Spleen (tissue), 7 donors: ENCODE measurements at regions not wholly inside any gene's neighbourhood (a gene's known extent, or its start where the extent isn't known, plus 50 kb on each side); places are given as distances from the start of the nearest gene placed in this dataset.

Experiments
- POLR2A ChIP-seq, 3 donors: fragments of 450-650 bp; IDR thresholded peaks; one replicate each; pipeline ENCODE4 v1.5.1; 2017; ENCODE audit warnings: antibody characterized with exemption in 3 of 3, mild to moderate bottlenecking in 1 of 3
- POLR2AphosphoS5 ChIP-seq, 3 donors: sonication (generic); formaldehyde crosslinking; IDR thresholded peaks; one replicate each; pipeline ENCODE4 v1.5.1; 2017; ENCODE audit warnings: antibody characterized with exemption in 3 of 3
- TF ChIP-seq, protein P1 (sequence below), 11 experiments: fragments of 200-600 bp in 7 of 11; fragments of 450-650 bp in 4 of 11; sonication (generic) in 4 of 11; IDR thresholded peaks in 8 of 11; conservative IDR thresholded peaks in 3 of 11; 1 replicate in 7 of 11; 2 replicates in 4 of 11; pipeline versions ENCODE4 v1.4.0 to v1.8.0; 2016 to 2021; ENCODE audit warnings: antibody characterized with exemption in 11 of 11, inconsistent platforms in 4 of 11, mild to moderate bottlenecking in 1 of 11
- donor health status: DM: no; HTN: no; CAD: no; lungs with moderate emphysema.
- donor health status: DM: no; HTN: no; CAD: no.
- donor health status: DM: no; HTN: no; CAD: no.

- TF ChIP-seq, protein P1, sequence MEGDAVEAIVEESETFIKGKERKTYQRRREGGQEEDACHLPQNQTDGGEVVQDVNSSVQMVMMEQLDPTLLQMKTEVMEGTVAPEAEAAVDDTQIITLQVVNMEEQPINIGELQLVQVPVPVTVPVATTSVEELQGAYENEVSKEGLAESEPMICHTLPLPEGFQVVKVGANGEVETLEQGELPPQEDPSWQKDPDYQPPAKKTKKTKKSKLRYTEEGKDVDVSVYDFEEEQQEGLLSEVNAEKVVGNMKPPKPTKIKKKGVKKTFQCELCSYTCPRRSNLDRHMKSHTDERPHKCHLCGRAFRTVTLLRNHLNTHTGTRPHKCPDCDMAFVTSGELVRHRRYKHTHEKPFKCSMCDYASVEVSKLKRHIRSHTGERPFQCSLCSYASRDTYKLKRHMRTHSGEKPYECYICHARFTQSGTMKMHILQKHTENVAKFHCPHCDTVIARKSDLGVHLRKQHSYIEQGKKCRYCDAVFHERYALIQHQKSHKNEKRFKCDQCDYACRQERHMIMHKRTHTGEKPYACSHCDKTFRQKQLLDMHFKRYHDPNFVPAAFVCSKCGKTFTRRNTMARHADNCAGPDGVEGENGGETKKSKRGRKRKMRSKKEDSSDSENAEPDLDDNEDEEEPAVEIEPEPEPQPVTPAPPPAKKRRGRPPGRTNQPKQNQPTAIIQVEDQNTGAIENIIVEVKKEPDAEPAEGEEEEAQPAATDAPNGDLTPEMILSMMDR (IDR thresholded peaks at IDR 0.05 in 8 of 11, conservative IDR thresholded peaks at IDR 0.05 in 3 of 11) = no peak
- no peak for TF ChIP-seq POLR2A (IDR thresholded peaks at IDR 0.05)
- no peak for TF ChIP-seq POLR2AphosphoS5 (IDR thresholded peaks at IDR 0.05)
Measured at GRCh38 chr7:13724977-13725566, 264.4 kb downstream of the ETV1 start.
